Neural cell (in vitro differentiated cells): ENCODE measurements at regions not wholly inside any gene's neighbourhood (a gene's known extent, or its start where the extent isn't known, plus 50 kb on each side); places are given as distances from the start of the nearest gene placed in this dataset.

ENCODE experiments used
- H2AFZ ChIP-seq: fragments of 200-600, 300-800 bp; sonication (generic), shearing (Covaris generic); 2 replicates; pipeline ENCODE4 v1.6.0; 2014; ENCODE audit warnings: low read depth, mild to moderate bottlenecking, antibody characterized with exemption, low read length, moderate library complexity
- H3F3A ChIP-seq: fragments of 200-600 bp; shearing (Covaris generic); 2 replicates; pipeline ENCODE4 v1.6.1; 2016; ENCODE audit warnings: mild to moderate bottlenecking, moderate library complexity, mixed read lengths, antibody characterized with exemption, low read length; ENCODE audit not compliant: insufficient read depth, poor library complexity, severe bottlenecking
- H3K27ac ChIP-seq: fragments of 200-600, 300-800 bp; sonication (generic), shearing (Covaris generic); 2 replicates; pipeline ENCODE4 v1.5.1; 2014; ENCODE audit warnings: mild to moderate bottlenecking, low read length, moderate library complexity
- H3K27me3 ChIP-seq: fragments of 300-800, 200-600 bp; sonication (generic), shearing (Covaris generic); 2 replicates; pipeline ENCODE4 v1.6.0; 2014; ENCODE audit warnings: mild to moderate bottlenecking, low read depth, low read length, moderate library complexity; ENCODE audit not compliant: insufficient read depth
- H3K36me3 ChIP-seq: fragments of 300-800, 200-600 bp; sonication (generic), shearing (Covaris generic); 2 replicates; pipeline ENCODE4 v1.5.1; 2014; ENCODE audit warnings: mild to moderate bottlenecking, antibody characterized with exemption, low read length, moderate library complexity; ENCODE audit not compliant: insufficient read depth
- H3K4me2 ChIP-seq: fragments of 300-800, 200-600 bp; sonication (generic), shearing (Covaris generic); 2 replicates; pipeline ENCODE4 v1.6.0; 2014; ENCODE audit warnings: mild to moderate bottlenecking, low read length
- H3K4me3 ChIP-seq: fragments of 300-800, 200-600 bp; sonication (generic), shearing (Covaris generic); 2 replicates; pipeline ENCODE4 v1.5.1; 2014; ENCODE audit warnings: mild to moderate bottlenecking, low read length, moderate library complexity
- H3K79me2 ChIP-seq: fragments of 200-600 bp; shearing (Covaris generic); replicated peaks from 2 replicates; pipeline ENCODE4 v1.6.0; 2014; ENCODE audit warnings: mild to moderate bottlenecking, low read length, moderate library complexity; ENCODE audit not compliant: insufficient read depth
- H3K9ac ChIP-seq: fragments of 300-800, 200-600 bp; sonication (generic), shearing (Covaris generic); 2 replicates; pipeline ENCODE4 v1.6.1; 2016; ENCODE audit warnings: mild to moderate bottlenecking, low read length, mixed read lengths
- H3K9me2 ChIP-seq: fragments of 200-600 bp; shearing (Covaris generic); 2 replicates; pipeline ENCODE4 v1.6.1; 2016; ENCODE audit warnings: mild to moderate bottlenecking, low read length, mixed read lengths; ENCODE audit not compliant: insufficient read depth
- H3K9me3 ChIP-seq: fragments of 200-600, 300-800 bp; sonication (generic), shearing (Covaris generic); 2 replicates; pipeline ENCODE4 v1.6.1; 2016; ENCODE audit warnings: mild to moderate bottlenecking, mixed run types, low read length, moderate library complexity, mixed read lengths
- H4K20me1 ChIP-seq: fragments of 200-600 bp; shearing (Covaris generic); 2 replicates; pipeline ENCODE4 v1.6.1; 2016; ENCODE audit warnings: mild to moderate bottlenecking, mixed run types; ENCODE audit not compliant: insufficient read depth
- CTCF ChIP-seq: fragments of 450-650 bp; IDR thresholded peaks from 2 replicates; pipeline ENCODE4 v1.5.1; 2014; ENCODE audit warnings: antibody characterized with exemption, mild to moderate bottlenecking, moderate library complexity; ENCODE audit not compliant: poor library complexity, severe bottlenecking
- EP300 ChIP-seq: fragments of 450-650 bp; conservative IDR thresholded peaks from 2 replicates; pipeline ENCODE4 v1.6.1; 2014; ENCODE audit warnings: antibody characterized with exemption, mild to moderate bottlenecking, moderate library complexity; ENCODE audit not compliant: poor library complexity, severe bottlenecking
- EZH2 ChIP-seq: fragments of 200-600, 300-800 bp; shearing (Covaris generic), sonication (generic); IDR thresholded peaks from 2 replicates; pipeline ENCODE4 v1.6.1; 2014; ENCODE audit warnings: antibody characterized with exemption, low read length, borderline replicate concordance, mild to moderate bottlenecking; ENCODE audit not compliant: insufficient read depth, poor library complexity, severe bottlenecking
- MXI1 ChIP-seq: fragments of 450-650 bp; conservative IDR thresholded peaks from 2 replicates; pipeline ENCODE4 v1.6.1; 2014; ENCODE audit warnings: antibody characterized with exemption, mild to moderate bottlenecking; ENCODE audit not compliant: poor library complexity, severe bottlenecking
- POLR2AphosphoS5 ChIP-seq: IDR thresholded peaks from 2 replicates; pipeline ENCODE4 v1.6.1; 2012
- RAD21 ChIP-seq: fragments of 450-650 bp; conservative IDR thresholded peaks from 2 replicates; pipeline ENCODE4 v1.6.1; 2014; ENCODE audit warnings: antibody characterized with exemption, mild to moderate bottlenecking, moderate library complexity
- SMC3 ChIP-seq: fragments of 450-650 bp; conservative IDR thresholded peaks from 2 replicates; pipeline ENCODE4 v1.6.1; 2014; ENCODE audit warnings: antibody characterized with exemption, mild to moderate bottlenecking, moderate library complexity; ENCODE audit not compliant: poor library complexity
- TAF1 ChIP-seq: IDR thresholded peaks from 2 replicates; pipeline ENCODE4 v1.6.1; 2012; ENCODE audit warnings: low read depth
- TF ChIP-seq, protein P1 (sequence below): IDR thresholded peaks from 2 replicates; pipeline ENCODE4 v1.6.1; 2012; ENCODE audit warnings: borderline replicate concordance

GRCh38 chr13:106095406-106095805, 440.1 kb downstream of the EFNB2 start:
- no peaks in the 10 kb centered on the region for H3K27me3 ChIP-seq
- no peak overlapping the region for H2AFZ ChIP-seq
- H3K4me3 ChIP-seq = no peak overlapping the region
- no peak overlapping the region for H3K9ac ChIP-seq
- no peak for TF ChIP-seq RAD21
- no peak for TF ChIP-seq MXI1
- no peak for TF ChIP-seq TAF1
- TF ChIP-seq, protein P1, sequence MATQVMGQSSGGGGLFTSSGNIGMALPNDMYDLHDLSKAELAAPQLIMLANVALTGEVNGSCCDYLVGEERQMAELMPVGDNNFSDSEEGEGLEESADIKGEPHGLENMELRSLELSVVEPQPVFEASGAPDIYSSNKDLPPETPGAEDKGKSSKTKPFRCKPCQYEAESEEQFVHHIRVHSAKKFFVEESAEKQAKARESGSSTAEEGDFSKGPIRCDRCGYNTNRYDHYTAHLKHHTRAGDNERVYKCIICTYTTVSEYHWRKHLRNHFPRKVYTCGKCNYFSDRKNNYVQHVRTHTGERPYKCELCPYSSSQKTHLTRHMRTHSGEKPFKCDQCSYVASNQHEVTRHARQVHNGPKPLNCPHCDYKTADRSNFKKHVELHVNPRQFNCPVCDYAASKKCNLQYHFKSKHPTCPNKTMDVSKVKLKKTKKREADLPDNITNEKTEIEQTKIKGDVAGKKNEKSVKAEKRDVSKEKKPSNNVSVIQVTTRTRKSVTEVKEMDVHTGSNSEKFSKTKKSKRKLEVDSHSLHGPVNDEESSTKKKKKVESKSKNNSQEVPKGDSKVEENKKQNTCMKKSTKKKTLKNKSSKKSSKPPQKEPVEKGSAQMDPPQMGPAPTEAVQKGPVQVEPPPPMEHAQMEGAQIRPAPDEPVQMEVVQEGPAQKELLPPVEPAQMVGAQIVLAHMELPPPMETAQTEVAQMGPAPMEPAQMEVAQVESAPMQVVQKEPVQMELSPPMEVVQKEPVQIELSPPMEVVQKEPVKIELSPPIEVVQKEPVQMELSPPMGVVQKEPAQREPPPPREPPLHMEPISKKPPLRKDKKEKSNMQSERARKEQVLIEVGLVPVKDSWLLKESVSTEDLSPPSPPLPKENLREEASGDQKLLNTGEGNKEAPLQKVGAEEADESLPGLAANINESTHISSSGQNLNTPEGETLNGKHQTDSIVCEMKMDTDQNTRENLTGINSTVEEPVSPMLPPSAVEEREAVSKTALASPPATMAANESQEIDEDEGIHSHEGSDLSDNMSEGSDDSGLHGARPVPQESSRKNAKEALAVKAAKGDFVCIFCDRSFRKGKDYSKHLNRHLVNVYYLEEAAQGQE = no peak
- TF ChIP-seq POLR2AphosphoS5 = no peak
- TF ChIP-seq EZH2 = no peak
- no peak for TF ChIP-seq SMC3
- no peak for TF ChIP-seq EP300
- no peak for TF ChIP-seq CTCF
- no peaks in the 10 kb centered on the region for H3K79me2 ChIP-seq
- no peaks in the 10 kb centered on the region for H3K36me3 ChIP-seq
- no peaks in the 10 kb centered on the region for H3F3A ChIP-seq
- no peak overlapping the region for H3K27ac ChIP-seq
- H4K20me1 ChIP-seq = no peaks in the 10 kb centered on the region
- no peak overlapping the region for H3K4me2 ChIP-seq
- no peaks in the 10 kb centered on the region for H3K9me2 ChIP-seq
- no peaks in the 10 kb centered on the region for H3K9me3 ChIP-seq

GRCh38 chr13:106090001-106090400, 445.5 kb downstream of the EFNB2 start:
- no peak overlapping the region for H3K27ac ChIP-seq
- H3K36me3 ChIP-seq = no peaks in the 10 kb centered on the region
- H3K79me2 ChIP-seq = no peaks in the 10 kb centered on the region

More at GRCh38 chr13:106090001-106090400, 445.5 kb downstream of the EFNB2 start:
- Histone ChIP-seq H3F3A (no peaks in the 10 kb centered on the region), H3K4me2 (no peak overlapping the region), H3K9me3 (no peaks in the 10 kb centered on the region), H3K27me3 (no peaks in the 10 kb centered on the region), H2AFZ (no peak overlapping the region), H4K20me1 (no peaks in the 10 kb centered on the region), H3K9ac (no peak overlapping the region), H3K4me3 (no peak overlapping the region), H3K9me2 (no peaks in the 10 kb centered on the region)
- TF ChIP-seq EZH2 (no peak), MXI1 (no peak)
- TF ChIP-seq, protein P1 = no peak
